A549 (cell line): ENCODE measurements at regions not wholly inside any gene's neighbourhood (a gene's known extent, or its start where the extent isn't known, plus 50 kb on each side); places are given as distances from the start of the nearest gene placed in this dataset.

Experiments used
- JUN ChIP-seq, 2 experiments: fragments of >200 bp; sonication (Bioruptor Twin); formaldehyde crosslinking; IDR thresholded peaks; 2 replicates in 1 of 2; 3 replicates in 1 of 2; pipeline ENCODE4 v1.6.1; 2016 to 2017
- MAX ChIP-seq: IDR thresholded peaks from 2 replicates; pipeline ENCODE4 v1.6.1; 2012

GRCh38 chr4:45841791-45842190 lies 282.1 kb downstream of the GABRG1 start:
- TF ChIP-seq JUN (IDR thresholded peaks at IDR 0.05) (no peak), MAX (no peak)
